Hepatocyte (in vitro differentiated cells): ENCODE measurements at regions not wholly inside any gene's neighbourhood (a gene's known extent, or its start where the extent isn't known, plus 50 kb on each side); places are given as distances from the start of the nearest gene placed in this dataset.

Source experiments
- DNase-seq: peaks from one replicate; pipeline ENCODE4 v3.0.0-alpha.2; 2016; ENCODE audit warnings: low spot score
- H2AFZ ChIP-seq: fragments of 200-600 bp; sonication (generic); 2 replicates; pipeline ENCODE4 v1.6.0; 2016; ENCODE audit warnings: antibody characterized with exemption, mild to moderate bottlenecking
- H3K27ac ChIP-seq: fragments of 200-600 bp; sonication (generic); 2 replicates; pipeline ENCODE4 v1.5.1; 2016; ENCODE audit warnings: mild to moderate bottlenecking
- H3K27me3 ChIP-seq: fragments of 200-600 bp; sonication (generic); 2 replicates; pipeline ENCODE4 v1.6.1; 2016
- H3K36me3 ChIP-seq: fragments of 200-600 bp; sonication (generic); replicated peaks from 2 replicates; pipeline ENCODE4 v1.5.1; 2016; ENCODE audit warnings: low read depth; ENCODE audit not compliant: insufficient read depth
- H3K4me1 ChIP-seq: fragments of 200-600 bp; sonication (generic); 2 replicates; pipeline ENCODE4 v1.5.1; 2016; ENCODE audit warnings: mild to moderate bottlenecking, moderate library complexity; ENCODE audit not compliant: insufficient read depth
- H3K4me2 ChIP-seq: fragments of 200-600 bp; sonication (generic); 2 replicates; pipeline ENCODE4 v1.6.0; 2016
- H3K4me3 ChIP-seq: fragments of 200-600 bp; sonication (generic); 2 replicates; pipeline ENCODE4 v1.5.1; 2016; ENCODE audit warnings: mild to moderate bottlenecking
- H3K79me2 ChIP-seq: fragments of 200-600 bp; sonication (generic); 2 replicates; pipeline ENCODE4 v1.6.0; 2017; ENCODE audit warnings: mild to moderate bottlenecking
- H3K9me2 ChIP-seq: fragments of 200-600 bp; sonication (generic); replicated peaks from 2 replicates; pipeline ENCODE4 v1.6.0; 2017; ENCODE audit warnings: mild to moderate bottlenecking; ENCODE audit not compliant: insufficient read depth
- H3K9me3 ChIP-seq: fragments of 200-600 bp; sonication (generic); 2 replicates; pipeline ENCODE4 v1.5.1; 2016; ENCODE audit warnings: low read depth, mild to moderate bottlenecking
- H4K20me1 ChIP-seq: fragments of 200-600 bp; sonication (generic); 2 replicates; pipeline ENCODE4 v1.6.0; 2016; ENCODE audit warnings: mild to moderate bottlenecking; ENCODE audit not compliant: insufficient read depth, poor library complexity, severe bottlenecking
- CTCF ChIP-seq: fragments of 200-600 bp; sonication (generic); IDR thresholded peaks from 2 replicates; pipeline ENCODE4 v1.5.1; 2016; ENCODE audit warnings: antibody characterized with exemption, mild to moderate bottlenecking; ENCODE audit not compliant: poor library complexity
- EZH2 ChIP-seq: fragments of 200-600 bp; sonication (generic); IDR thresholded peaks from 2 replicates; pipeline ENCODE4 v1.6.1; 2016; ENCODE audit warnings: antibody characterized with exemption, mild to moderate bottlenecking, borderline replicate concordance
- EZH2phosphoT487 ChIP-seq: fragments of 200-600 bp; sonication (generic); IDR thresholded peaks from one replicate; pipeline ENCODE4 v1.6.1; 2018; ENCODE audit warnings: antibody characterized with exemption, mild to moderate bottlenecking, low read depth, moderate library complexity; ENCODE audit not compliant: unreplicated experiment, severe bottlenecking
- WGBS: methylation state at CpG from one replicate; pipeline ENCODE4 v1.1.6; 2016; ENCODE audit warnings: low lambda C conversion rate; ENCODE audit errors: missing lambda C conversion rate; 5-methylcytosine and 5-hydroxymethylcytosine counted together

GRCh38 chr4:153137159-153137558, 67.1 kb upstream of the TRIM2 start:
- WGBS = 67% methylated on average over 6 of the region's 6 CpGs
- Histone ChIP-seq H2AFZ (no peak overlapping the region), H3K79me2 (no peaks in the 10 kb centered on the region), H3K9me2 (no peaks in the 10 kb centered on the region), H3K4me2 (no peak overlapping the region), H3K4me1 (peaks cover 4% of the 10 kb centered on the region), H4K20me1 (no peaks in the 10 kb centered on the region), H3K27ac (no peak overlapping the region), H3K9me3 (no peaks in the 10 kb centered on the region), H3K36me3 (no peaks in the 10 kb centered on the region), H3K27me3 (no peaks in the 10 kb centered on the region), H3K4me3 (no peak overlapping the region)
- TF ChIP-seq EZH2phosphoT487 (no peak), EZH2 (no peak), CTCF (no peak)
- peak; percentile 61 for DNase-seq

DNA sequence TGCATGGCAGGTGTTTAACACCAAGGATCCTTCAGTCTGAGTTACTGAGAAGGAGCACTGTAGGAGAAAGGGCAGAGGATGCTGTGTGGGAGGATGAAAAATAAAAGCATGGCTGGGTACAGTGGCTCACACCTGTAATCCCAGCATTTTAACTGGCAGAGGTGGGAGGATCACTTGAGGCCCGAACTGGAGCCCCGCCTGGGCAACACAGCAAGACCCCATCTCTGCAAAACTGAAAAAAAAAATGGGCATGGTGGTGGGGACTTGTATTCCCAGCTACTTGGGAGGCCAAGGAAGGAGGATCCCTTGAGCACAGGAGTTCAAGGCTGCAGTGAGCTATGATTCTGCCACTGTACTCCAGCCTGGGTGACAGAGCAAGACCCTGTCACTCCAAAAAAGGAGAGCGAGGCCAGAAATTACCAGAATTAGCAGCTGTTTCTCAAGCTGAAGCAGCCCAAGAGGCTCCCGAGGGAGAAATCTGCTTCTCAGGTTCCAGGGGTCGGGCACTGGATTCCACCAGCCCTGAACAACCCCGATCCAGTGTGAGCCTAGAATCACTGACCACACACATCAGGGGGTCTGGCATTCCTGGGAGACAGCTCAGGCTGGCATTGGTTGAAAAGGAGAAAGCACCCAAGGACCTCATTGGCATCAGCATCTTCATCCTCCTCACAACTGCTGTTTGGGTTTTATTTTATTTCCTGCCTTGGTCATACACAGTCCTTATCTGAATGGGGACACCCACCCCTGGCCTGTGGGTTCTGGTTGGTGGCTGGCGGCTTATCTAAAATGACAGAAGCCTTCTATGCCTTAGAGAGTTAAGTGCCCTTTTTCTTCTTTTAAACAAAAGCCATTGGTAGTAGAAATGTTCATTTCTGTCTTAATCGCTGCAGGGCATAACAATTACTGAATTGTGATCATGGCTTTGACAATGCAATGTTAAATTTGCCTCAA, 66.3 kb upstream of the TRIM2 start:
- no peak overlapping the region for H2AFZ ChIP-seq
- no peak overlapping the region for H3K27ac ChIP-seq
- H3K4me1 ChIP-seq = peaks cover 4% of the 10 kb centered on the region
- no peak for DNase-seq
- no peak overlapping the region for H3K4me2 ChIP-seq
- H3K36me3 ChIP-seq = no peaks in the 10 kb centered on the region
- H3K27me3 ChIP-seq = no peaks in the 10 kb centered on the region
- no peak for TF ChIP-seq EZH2
- TF ChIP-seq CTCF = no peak
- TF ChIP-seq EZH2phosphoT487 = no peak
- no peaks in the 10 kb centered on the region for H3K9me2 ChIP-seq
- no peaks in the 10 kb centered on the region for H3K79me2 ChIP-seq
- WGBS = 95% methylated on average over 8 of the region's 8 CpGs
- no peaks in the 10 kb centered on the region for H4K20me1 ChIP-seq
- no peak overlapping the region for H3K4me3 ChIP-seq
- H3K9me3 ChIP-seq = no peaks in the 10 kb centered on the region

DNA sequence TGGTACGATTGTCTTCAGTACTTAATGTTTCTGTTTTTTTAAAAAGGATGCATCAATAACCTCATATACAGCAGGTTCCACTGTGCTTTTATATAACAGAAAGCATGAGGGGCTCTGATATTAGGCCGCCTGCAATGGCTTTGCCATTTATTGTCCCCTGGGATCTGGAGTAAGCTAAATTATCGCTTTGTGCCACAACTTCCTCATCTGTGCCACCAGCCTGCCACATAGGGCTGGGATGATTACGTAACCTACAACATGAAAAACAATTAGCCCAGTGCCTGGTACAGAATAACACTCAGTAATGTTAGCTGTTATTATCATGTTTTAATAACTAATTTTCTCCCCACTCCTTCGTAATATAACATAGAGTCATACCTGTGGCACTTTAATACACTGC, 65.5 kb upstream of the TRIM2 start:
- Histone ChIP-seq H3K27ac (no peak overlapping the region), H3K36me3 (no peaks in the 10 kb centered on the region), H3K79me2 (no peaks in the 10 kb centered on the region), H3K4me2 (no peak overlapping the region), H3K4me1 (peaks cover 12% of the 10 kb centered on the region), H4K20me1 (no peaks in the 10 kb centered on the region), H3K9me3 (no peaks in the 10 kb centered on the region), H3K27me3 (no peaks in the 10 kb centered on the region), H3K9me2 (no peaks in the 10 kb centered on the region), H2AFZ (no peak overlapping the region), H3K4me3 (no peak overlapping the region)
- no peak for DNase-seq
- WGBS = 95% methylated on average over 5 of the region's 5 CpGs
- no peak for TF ChIP-seq CTCF
- TF ChIP-seq EZH2phosphoT487 = no peak
- TF ChIP-seq EZH2 = no peak
